ENCODE measurements at regions not wholly inside any gene's neighbourhood (a gene's known extent, or its start where the extent isn't known, plus 50 kb on each side); places are given as distances from the start of the nearest gene placed in this dataset.

DNA sequence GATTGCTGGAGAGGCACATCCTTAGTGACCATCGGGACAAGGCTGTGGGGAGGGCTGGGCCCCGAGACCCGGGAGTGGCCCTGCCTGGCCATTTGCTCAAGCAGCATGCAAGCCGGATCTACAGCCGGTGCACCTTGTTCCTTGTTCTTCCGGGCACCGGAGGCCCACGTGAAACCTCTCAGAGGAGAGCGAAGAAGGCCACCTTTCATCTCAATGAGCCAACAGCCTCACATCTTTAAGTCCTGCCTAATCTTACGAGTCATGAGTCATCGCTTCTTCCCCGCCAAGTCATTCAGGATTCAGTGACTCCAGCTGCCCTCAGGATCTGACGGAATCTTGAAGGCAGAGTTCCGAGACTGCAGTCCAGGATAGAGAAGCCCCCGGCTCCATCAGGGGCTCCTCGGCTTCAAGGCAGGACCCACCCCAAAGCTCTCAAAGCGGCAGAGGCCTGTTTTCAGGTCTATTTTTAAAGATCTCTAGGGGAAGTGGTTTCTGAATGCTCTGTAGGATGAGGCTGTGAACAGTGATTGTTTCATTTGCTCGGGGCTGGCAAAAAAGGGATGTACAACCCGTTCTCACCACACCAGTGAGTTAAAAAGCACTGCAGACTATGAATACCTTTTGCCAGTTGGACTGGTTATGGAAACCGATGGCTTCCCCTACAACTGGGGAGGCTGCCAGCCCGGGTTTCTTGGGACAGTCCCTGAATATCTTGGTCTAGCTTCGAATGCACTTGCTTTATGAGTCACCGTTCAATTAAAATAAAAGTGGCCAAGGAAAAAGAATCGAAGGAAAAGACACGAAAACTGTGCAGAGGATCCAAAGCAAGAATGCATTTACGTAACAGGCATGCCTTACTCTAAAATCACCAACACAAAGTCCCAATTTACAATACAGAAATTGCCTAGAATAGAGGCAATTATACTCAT lies 57.2 kb upstream of the ECHDC3 start (continued):
- TF ChIP-seq, protein P1, sequence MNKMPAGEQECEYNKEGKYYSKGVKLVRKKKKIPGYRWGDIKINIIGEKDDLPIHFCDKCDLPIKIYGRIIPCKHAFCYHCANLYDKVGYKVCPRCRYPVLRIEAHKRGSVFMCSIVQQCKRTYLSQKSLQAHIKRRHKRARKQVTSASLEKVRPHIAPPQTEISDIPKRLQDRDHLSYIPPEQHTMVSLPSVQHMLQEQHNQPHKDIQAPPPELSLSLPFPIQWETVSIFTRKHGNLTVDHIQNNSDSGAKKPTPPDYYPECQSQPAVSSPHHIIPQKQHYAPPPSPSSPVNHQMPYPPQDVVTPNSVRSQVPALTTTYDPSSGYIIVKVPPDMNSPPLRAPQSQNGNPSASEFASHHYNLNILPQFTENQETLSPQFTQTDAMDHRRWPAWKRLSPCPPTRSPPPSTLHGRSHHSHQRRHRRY (tag by site-specific recombination; IDR thresholded peaks at IDR 0.05): no peak
- TF ChIP-seq SP7 (tag by site-specific recombination; IDR thresholded peaks at IDR 0.05): peak; percentile 47; the same call in 1 of the 2 replicates
- no peak for TF ChIP-seq ZNF664 (tag by site-specific recombination; IDR thresholded peaks at IDR 0.05)
- no peak for TF ChIP-seq ZNF174 (tag by site-specific recombination; IDR thresholded peaks at IDR 0.05)
- TF ChIP-seq ZNF549 (tag by site-specific recombination; IDR thresholded peaks at IDR 0.05): no peak
- TF ChIP-seq ZNF624 (tag by site-specific recombination; IDR thresholded peaks at IDR 0.05): no peak
- TF ChIP-seq, protein P2, sequence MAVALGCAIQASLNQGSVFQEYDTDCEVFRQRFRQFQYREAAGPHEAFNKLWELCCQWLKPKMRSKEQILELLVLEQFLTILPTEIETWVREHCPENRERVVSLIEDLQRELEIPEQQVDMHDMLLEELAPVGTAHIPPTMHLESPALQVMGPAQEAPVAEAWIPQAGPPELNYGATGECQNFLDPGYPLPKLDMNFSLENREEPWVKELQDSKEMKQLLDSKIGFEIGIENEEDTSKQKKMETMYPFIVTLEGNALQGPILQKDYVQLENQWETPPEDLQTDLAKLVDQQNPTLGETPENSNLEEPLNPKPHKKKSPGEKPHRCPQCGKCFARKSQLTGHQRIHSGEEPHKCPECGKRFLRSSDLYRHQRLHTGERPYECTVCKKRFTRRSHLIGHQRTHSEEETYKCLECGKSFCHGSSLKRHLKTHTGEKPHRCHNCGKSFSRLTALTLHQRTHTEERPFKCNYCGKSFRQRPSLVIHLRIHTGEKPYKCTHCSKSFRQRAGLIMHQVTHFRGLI (tag by site-specific recombination; IDR thresholded peaks at IDR 0.05): no peak
- TF ChIP-seq ZNF610 (tag by site-specific recombination; IDR thresholded peaks at IDR 0.05; ENCODE audit: borderline replicate concordance): no peak
- TF ChIP-seq, protein P3, sequence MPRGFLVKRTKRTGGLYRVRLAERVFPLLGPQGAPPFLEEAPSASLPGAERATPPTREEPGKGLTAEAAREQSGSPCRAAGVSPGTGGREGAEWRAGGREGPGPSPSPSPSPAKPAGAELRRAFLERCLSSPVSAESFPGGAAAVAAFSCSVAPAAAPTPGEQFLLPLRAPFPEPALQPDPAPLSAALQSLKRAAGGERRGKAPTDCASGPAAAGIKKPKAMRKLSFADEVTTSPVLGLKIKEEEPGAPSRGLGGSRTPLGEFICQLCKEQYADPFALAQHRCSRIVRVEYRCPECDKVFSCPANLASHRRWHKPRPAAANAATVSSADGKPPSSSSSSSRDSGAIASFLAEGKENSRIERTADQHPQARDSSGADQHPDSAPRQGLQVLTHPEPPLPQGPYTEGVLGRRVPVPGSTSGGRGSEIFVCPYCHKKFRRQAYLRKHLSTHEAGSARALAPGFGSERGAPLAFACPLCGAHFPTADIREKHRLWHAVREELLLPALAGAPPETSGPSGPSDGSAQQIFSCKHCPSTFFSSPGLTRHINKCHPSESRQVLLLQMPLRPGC (tag by site-specific recombination; IDR thresholded peaks at IDR 0.05): peak; percentile 92
- TF ChIP-seq ZNF629 (tag by site-specific recombination; IDR thresholded peaks at IDR 0.05): peak; percentile 69; the same call in 1 of the 2 replicates
- TF ChIP-seq ZNF571 (tag by site-specific recombination; IDR thresholded peaks at IDR 0.05): no peak
- TF ChIP-seq, protein P4, sequence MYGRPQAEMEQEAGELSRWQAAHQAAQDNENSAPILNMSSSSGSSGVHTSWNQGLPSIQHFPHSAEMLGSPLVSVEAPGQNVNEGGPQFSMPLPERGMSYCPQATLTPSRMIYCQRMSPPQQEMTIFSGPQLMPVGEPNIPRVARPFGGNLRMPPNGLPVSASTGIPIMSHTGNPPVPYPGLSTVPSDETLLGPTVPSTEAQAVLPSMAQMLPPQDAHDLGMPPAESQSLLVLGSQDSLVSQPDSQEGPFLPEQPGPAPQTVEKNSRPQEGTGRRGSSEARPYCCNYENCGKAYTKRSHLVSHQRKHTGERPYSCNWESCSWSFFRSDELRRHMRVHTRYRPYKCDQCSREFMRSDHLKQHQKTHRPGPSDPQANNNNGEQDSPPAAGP (tag by site-specific recombination; IDR thresholded peaks at IDR 0.05): no peak
- no peak for TF ChIP-seq TCF7L2 (IDR thresholded peaks at IDR 0.05; ENCODE audit: borderline replicate concordance, low read depth, low read length)
- TF ChIP-seq ZNF155 (tag by site-specific recombination; IDR thresholded peaks at IDR 0.05): no peak
- no peak for TF ChIP-seq ZNF324 (tag by site-specific recombination; IDR thresholded peaks at IDR 0.05)
- no peak for TF ChIP-seq ZNF175 (tag by site-specific recombination; IDR thresholded peaks at IDR 0.05)
- TF ChIP-seq, protein P5, sequence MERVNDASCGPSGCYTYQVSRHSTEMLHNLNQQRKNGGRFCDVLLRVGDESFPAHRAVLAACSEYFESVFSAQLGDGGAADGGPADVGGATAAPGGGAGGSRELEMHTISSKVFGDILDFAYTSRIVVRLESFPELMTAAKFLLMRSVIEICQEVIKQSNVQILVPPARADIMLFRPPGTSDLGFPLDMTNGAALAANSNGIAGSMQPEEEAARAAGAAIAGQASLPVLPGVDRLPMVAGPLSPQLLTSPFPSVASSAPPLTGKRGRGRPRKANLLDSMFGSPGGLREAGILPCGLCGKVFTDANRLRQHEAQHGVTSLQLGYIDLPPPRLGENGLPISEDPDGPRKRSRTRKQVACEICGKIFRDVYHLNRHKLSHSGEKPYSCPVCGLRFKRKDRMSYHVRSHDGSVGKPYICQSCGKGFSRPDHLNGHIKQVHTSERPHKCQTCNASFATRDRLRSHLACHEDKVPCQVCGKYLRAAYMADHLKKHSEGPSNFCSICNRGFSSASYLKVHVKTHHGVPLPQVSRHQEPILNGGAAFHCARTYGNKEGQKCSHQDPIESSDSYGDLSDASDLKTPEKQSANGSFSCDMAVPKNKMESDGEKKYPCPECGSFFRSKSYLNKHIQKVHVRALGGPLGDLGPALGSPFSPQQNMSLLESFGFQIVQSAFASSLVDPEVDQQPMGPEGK (tag by site-specific recombination; IDR thresholded peaks at IDR 0.05): no peak
- no peak; the same call in 1 of the 2 replicates for TF ChIP-seq PRDM1 (tag by site-specific recombination; IDR thresholded peaks at IDR 0.05)
- TF ChIP-seq ZNF501 (tag by site-specific recombination; IDR thresholded peaks at IDR 0.05): no peak
- peak; percentile 76 for TF ChIP-seq ZNF335 (tag by site-specific recombination; conservative IDR thresholded peaks at IDR 0.05)
- 0 out of 2 replicates have a peak, but pooled peaks have one; percentile 22 for TF ChIP-seq ZNF391 (tag by site-specific recombination; IDR thresholded peaks at IDR 0.05; ENCODE audit: borderline replicate concordance, low read depth)
- TF ChIP-seq ZBTB7A (tag by site-specific recombination; IDR thresholded peaks at IDR 0.05; ENCODE audit: low read depth): no peak
- TF ChIP-seq MZF1 (tag by site-specific recombination; IDR thresholded peaks at IDR 0.05; ENCODE audit: borderline replicate concordance): no peak
- TF ChIP-seq, protein P6, sequence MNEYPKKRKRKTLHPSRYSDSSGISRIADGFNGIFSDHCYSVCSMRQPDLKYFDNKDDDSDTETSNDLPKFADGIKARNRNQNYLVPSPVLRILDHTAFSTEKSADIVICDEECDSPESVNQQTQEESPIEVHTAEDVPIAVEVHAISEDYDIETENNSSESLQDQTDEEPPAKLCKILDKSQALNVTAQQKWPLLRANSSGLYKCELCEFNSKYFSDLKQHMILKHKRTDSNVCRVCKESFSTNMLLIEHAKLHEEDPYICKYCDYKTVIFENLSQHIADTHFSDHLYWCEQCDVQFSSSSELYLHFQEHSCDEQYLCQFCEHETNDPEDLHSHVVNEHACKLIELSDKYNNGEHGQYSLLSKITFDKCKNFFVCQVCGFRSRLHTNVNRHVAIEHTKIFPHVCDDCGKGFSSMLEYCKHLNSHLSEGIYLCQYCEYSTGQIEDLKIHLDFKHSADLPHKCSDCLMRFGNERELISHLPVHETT (tag by site-specific recombination; IDR thresholded peaks at IDR 0.05): peak; percentile 57; the same call in 1 of the 2 replicates
- TF ChIP-seq ZNF239 (tag by site-specific recombination; IDR thresholded peaks at IDR 0.05): no peak
- TF ChIP-seq ZNF366 (tag by site-specific recombination; conservative IDR thresholded peaks at IDR 0.05): peak; percentile 75
- no peak for TF ChIP-seq ZNF48 (tag by site-specific recombination; IDR thresholded peaks at IDR 0.05)
- TF ChIP-seq SCRT2 (tag by site-specific recombination; IDR thresholded peaks at IDR 0.05): no peak
- no peak for TF ChIP-seq ZNF214 (tag by site-specific recombination; IDR thresholded peaks at IDR 0.05; ENCODE audit: borderline replicate concordance)
- TF ChIP-seq HOXA7 (CRISPR knock-in tag; IDR thresholded peaks at IDR 0.05; ENCODE audit: borderline replicate concordance): no peak
- no peak for TF ChIP-seq ZNF626 (tag by site-specific recombination; IDR thresholded peaks at IDR 0.05)
- peak; percentile 66 for TF ChIP-seq ZNF24 (tag by site-specific recombination; IDR thresholded peaks at IDR 0.05)

Data from HEK293 (cell line).